H1 (cell line): ENCODE measurements at regions not wholly inside any gene's neighbourhood (a gene's known extent, or its start where the extent isn't known, plus 50 kb on each side); places are given as distances from the start of the nearest gene placed in this dataset.

Source experiments
- CTCF ChIA-PET: fragments of 300-600 bp; sonication (Branson Sonifier 250); formaldehyde crosslinking; loops from one replicate; lab custom pipeline; 2021; ENCODE audit not compliant: partially characterized antibody; lab: Charles Lee
- POLR2A ChIA-PET: fragments of 300-600 bp; sonication (Branson Sonifier 250); formaldehyde crosslinking; loops from one replicate; lab custom pipeline; 2021; ENCODE audit warnings: inconsistent platforms; ENCODE audit not compliant: partially characterized antibody; lab: Charles Lee
- DNase-seq, 2 experiments: peaks; one replicate each; pipeline versions ENCODE4 v3.0.0 to v3.0.0-alpha.2; 2010 to 2022; ENCODE audit warnings: low spot score in 2 of 2, low read depth in 1 of 2, mixed read lengths in 1 of 2
- FAIRE-seq: peaks from 2 replicates; lab custom pipeline; 2011; peaks lifted over from hg19 to GRCh38; lab: Jason Lieb, UNC
- H2AFZ ChIP-seq: 2 replicates; pipeline ENCODE4 v1.8.1; 2012; ENCODE audit warnings: low read length, inconsistent platforms
- H2AK5ac ChIP-seq: 2 replicates; pipeline ENCODE4 v1.6.1; 2013; ENCODE audit warnings: low read depth, low read length
- H2BK120ac ChIP-seq: replicated peaks from 2 replicates; pipeline ENCODE3; 2013; ENCODE audit warnings: low read depth, low read length, inconsistent platforms
- H2BK12ac ChIP-seq: 2 replicates; pipeline ENCODE4 v1.6.1; 2013; ENCODE audit warnings: low read depth, low read length
- H2BK15ac ChIP-seq: 2 replicates; pipeline ENCODE4 v1.6.1; 2013; ENCODE audit warnings: low read length
- H2BK20ac ChIP-seq: 2 replicates; pipeline ENCODE4 v1.6.1; 2013; ENCODE audit warnings: low read length
- H2BK5ac ChIP-seq: 2 replicates; pipeline ENCODE4 v1.6.1; 2013; ENCODE audit warnings: low read depth, low read length
- H3K14ac ChIP-seq: 2 replicates; pipeline ENCODE4 v1.6.1; 2013; ENCODE audit warnings: inconsistent platforms; ENCODE audit not compliant: insufficient read length
- H3K18ac ChIP-seq: 2 replicates; pipeline ENCODE4 v1.6.1; 2013; ENCODE audit warnings: low read length; ENCODE audit errors: extremely low read depth
- H3K23ac ChIP-seq: 2 replicates; pipeline ENCODE4 v1.6.1; 2013; ENCODE audit warnings: inconsistent platforms; ENCODE audit not compliant: insufficient read length
- H3K23me2 ChIP-seq: 2 replicates; pipeline ENCODE4 v1.6.1; 2013; ENCODE audit warnings: low read depth, low read length
- H3K27ac ChIP-seq: 2 replicates; pipeline ENCODE4 v1.6.1; 2011; ENCODE audit warnings: low read depth, low read length, inconsistent platforms
- H3K27me3 ChIP-seq, 4 experiments: replicated peaks in 1 of 4; 1 replicate in 1 of 4; 2 replicates in 3 of 4; pipeline versions ENCODE4 v1.6.1 to v1.8.1; 2011 to 2013; ENCODE audit warnings: low read length in 3 of 4, mild to moderate bottlenecking in 3 of 4, inconsistent platforms in 2 of 4, mixed read lengths in 2 of 4, moderate library complexity in 1 of 4; ENCODE audit not compliant: control insufficient read depth in 3 of 4, insufficient read depth in 3 of 4; ENCODE audit errors: extremely low read depth in 1 of 4
- H3K36me3 ChIP-seq, 4 experiments: 2 replicates each; pipeline versions ENCODE4 v1.6.1 to v1.8.1; 2011 to 2013; ENCODE audit warnings: mild to moderate bottlenecking in 4 of 4, low read length in 3 of 4, moderate library complexity in 2 of 4, control low read depth in 1 of 4, inconsistent platforms in 1 of 4; ENCODE audit not compliant: insufficient read depth in 4 of 4, control insufficient read depth in 2 of 4
- H3K4ac ChIP-seq: replicated peaks from 2 replicates; pipeline ENCODE3; 2013; ENCODE audit warnings: low read length, low read depth, mixed read lengths, inconsistent platforms; ENCODE audit not compliant: insufficient read length
- H3K4me1 ChIP-seq, 4 experiments: replicated peaks in 1 of 4; 1 replicate in 1 of 4; 2 replicates in 3 of 4; pipeline versions ENCODE4 v1.6.1 to v1.8.1; 2011 to 2013; ENCODE audit warnings: low read length in 3 of 4, inconsistent platforms in 2 of 4, mixed read lengths in 1 of 4; ENCODE audit not compliant: insufficient read depth in 4 of 4, control insufficient read depth in 3 of 4
- H3K4me2 ChIP-seq, 2 experiments: 2 replicates each; pipeline versions ENCODE4 v1.6.1 to v1.8.1; 2011 to 2013; ENCODE audit warnings: low read depth in 2 of 2, low read length in 2 of 2, control low read depth in 1 of 2, inconsistent platforms in 1 of 2, mild to moderate bottlenecking in 1 of 2; ENCODE audit not compliant: insufficient read depth in 1 of 2
- H3K4me3 ChIP-seq, 4 experiments: fragments of 200-600, 300-600 bp in 1 of 4; sonication (generic), shearing (Covaris generic), sonication (Bioruptor Twin) in 1 of 4; 2 replicates each; pipeline versions ENCODE4 v1.5.1 to v1.8.1; 2011 to 2016; ENCODE audit warnings: low read length in 4 of 4, low read depth in 3 of 4, control low read depth in 2 of 4, inconsistent platforms in 2 of 4, mild to moderate bottlenecking in 2 of 4, mixed read lengths in 1 of 4, moderate library complexity in 1 of 4; ENCODE audit not compliant: insufficient read depth in 2 of 4; ENCODE audit errors: extremely low read depth in 1 of 4
- H3K56ac ChIP-seq: replicated peaks from 2 replicates; pipeline ENCODE3; 2013; ENCODE audit warnings: low read depth, mild to moderate bottlenecking, mixed read lengths, low read length, inconsistent platforms; ENCODE audit not compliant: insufficient read length
- H3K79me1 ChIP-seq: 2 replicates; pipeline ENCODE4 v1.6.1; 2013; ENCODE audit warnings: low read depth, low read length, control low read depth
- H3K79me2 ChIP-seq, 2 experiments: 2 replicates each; pipeline versions ENCODE4 v1.6.1 to v1.8.1; 2012 to 2013; ENCODE audit warnings: low read length in 2 of 2, mild to moderate bottlenecking in 2 of 2, inconsistent platforms in 1 of 2; ENCODE audit not compliant: insufficient read depth in 2 of 2, control insufficient read depth in 1 of 2
- H3K9ac ChIP-seq, 4 experiments: replicated peaks in 1 of 4; 1 replicate in 1 of 4; 2 replicates in 3 of 4; pipeline versions ENCODE4 v1.6.1 to v1.8.1; 2011 to 2013; ENCODE audit warnings: low read depth in 3 of 4, low read length in 3 of 4, control low read depth in 2 of 4, mild to moderate bottlenecking in 2 of 4, moderate library complexity in 2 of 4, inconsistent platforms in 1 of 4; ENCODE audit errors: extremely low read depth in 1 of 4
- H3K9me3 ChIP-seq, 2 experiments: 2 replicates each; pipeline versions ENCODE4 v1.6.1 to v1.8.1; 2012 to 2013; ENCODE audit warnings: mild to moderate bottlenecking in 2 of 2, moderate library complexity in 2 of 2, control low read depth in 1 of 2, inconsistent platforms in 1 of 2, low read depth in 1 of 2, low read length in 1 of 2, mixed read lengths in 1 of 2; ENCODE audit not compliant: insufficient read depth in 2 of 2
- H4K20me1 ChIP-seq, 2 experiments: replicated peaks in 1 of 2; 2 replicates each; pipeline versions ENCODE3 to v1.8.1; 2011 to 2013; ENCODE audit warnings: inconsistent platforms in 2 of 2, low read length in 2 of 2, mild to moderate bottlenecking in 1 of 2; ENCODE audit not compliant: insufficient read depth in 2 of 2, control insufficient read depth in 1 of 2
- H4K5ac ChIP-seq: 2 replicates; pipeline ENCODE4 v1.6.1; 2013; ENCODE audit warnings: low read length, low read depth, mixed read lengths, inconsistent platforms; ENCODE audit not compliant: insufficient read length
- H4K8ac ChIP-seq: 2 replicates; pipeline ENCODE4 v1.8.0; 2013; ENCODE audit warnings: mild to moderate bottlenecking, moderate library complexity, low read length, inconsistent platforms; ENCODE audit not compliant: insufficient read depth; ENCODE audit errors: extremely low read depth
- H4K91ac ChIP-seq: replicated peaks from 2 replicates; pipeline ENCODE3; 2013; ENCODE audit warnings: low read length, mixed read lengths, inconsistent platforms; ENCODE audit not compliant: insufficient read length
- BCL11A ChIP-seq, 2 experiments: IDR thresholded peaks; one replicate each; pipeline ENCODE4 v1.6.1; 2011; ENCODE audit warnings: low read depth in 2 of 2, low read length in 2 of 2, mild to moderate bottlenecking in 2 of 2
- CBX8 ChIP-seq: fragments of 300-800, 300-1000 bp; sonication (generic); IDR thresholded peaks from 2 replicates; pipeline ENCODE4 v1.7.1; 2016; ENCODE audit warnings: low read depth, low read length, borderline replicate concordance
- CEBPB ChIP-seq: IDR thresholded peaks from 2 replicates; pipeline ENCODE4 v1.6.1; 2012; ENCODE audit warnings: low read depth, low read length
- CREB1 ChIP-seq: IDR thresholded peaks from 2 replicates; pipeline ENCODE4 v1.6.1; 2012; ENCODE audit warnings: inconsistent platforms
- EZH2 ChIP-seq: fragments of 200-600 bp; sonication (generic); IDR thresholded peaks from 2 replicates; pipeline ENCODE4 v1.7.1; 2012; ENCODE audit warnings: low read depth, mild to moderate bottlenecking, moderate library complexity, low read length, inconsistent platforms; ENCODE audit not compliant: severe bottlenecking
- HDAC2 ChIP-seq, 2 experiments: fragments of 300-600 bp in 1 of 2; sonication (generic) in 1 of 2; IDR thresholded peaks; 2 replicates each; pipeline ENCODE4 v1.6.1; 2011 to 2012; ENCODE audit warnings: low read depth in 2 of 2, low read length in 2 of 2, mild to moderate bottlenecking in 2 of 2, moderate library complexity in 2 of 2, borderline replicate concordance in 1 of 2, inconsistent platforms in 1 of 2
- KDM5A ChIP-seq: fragments of 200-600 bp; IDR thresholded peaks from 2 replicates; pipeline ENCODE4 v1.7.1; 2012; ENCODE audit warnings: mild to moderate bottlenecking, low read length, inconsistent platforms, mixed read lengths
- MAX ChIP-seq: IDR thresholded peaks from 2 replicates; pipeline ENCODE4 v1.6.1; 2012; ENCODE audit warnings: inconsistent platforms
- POU5F1 ChIP-seq: IDR thresholded peaks from 2 replicates; pipeline ENCODE4 v1.6.1; 2011; ENCODE audit warnings: low read depth, mild to moderate bottlenecking, low read length, moderate library complexity
- RFX5 ChIP-seq: IDR thresholded peaks from 2 replicates; pipeline ENCODE4 v1.6.1; 2011; ENCODE audit warnings: low read depth, low read length, improper control_type of control experiment, borderline replicate concordance
- SRF ChIP-seq: IDR thresholded peaks from 2 replicates; pipeline ENCODE4 v1.6.1; 2011; ENCODE audit warnings: mild to moderate bottlenecking, low read depth, low read length, moderate library complexity
- SUZ12 ChIP-seq: fragments of 200-600 bp; sonication (generic); IDR thresholded peaks from 2 replicates; pipeline ENCODE4 v1.6.1; 2012; ENCODE audit warnings: mild to moderate bottlenecking, inconsistent platforms, low read length, moderate library complexity, mixed read lengths
- WGBS, 2 experiments: shearing (Covaris generic) in 1 of 2; methylation state at CpG; one replicate each; pipeline versions ENCODE4 v1.1.6 to v1.1.7; 2013 to 2015; ENCODE audit warnings: low lambda C conversion rate in 2 of 2, mixed read lengths in 2 of 2, inconsistent platforms in 1 of 2, low coverage in 1 of 2, missing lambda C conversion rate in 1 of 2; ENCODE audit not compliant: insufficient replicate concordance in 2 of 2, insufficient coverage in 1 of 2, insufficient read length in 1 of 2; ENCODE audit errors: extremely low coverage in 1 of 2, missing lambda C conversion rate in 1 of 2; 5-methylcytosine and 5-hydroxymethylcytosine counted together

GRCh38 chr2:226410247-226410835 lies 389.3 kb downstream of the IRS1 start:
- Histone ChIP-seq H3K27ac (no peak overlapping the region), H3K9me3 (no peaks in the 10 kb centered on the region), H3K9ac (no peak overlapping the region), H3K56ac (no peak overlapping the region), H3K79me2 (no peaks in the 10 kb centered on the region), H4K20me1 (no peaks in the 10 kb centered on the region), H3K23ac (no peak overlapping the region), H2BK15ac (no peak overlapping the region), H4K8ac (no peak overlapping the region), H2BK120ac (no peak overlapping the region), H4K5ac (no peak overlapping the region), H3K18ac (no peak overlapping the region), H3K14ac (no peak overlapping the region), H2BK12ac (no peak overlapping the region), H3K4ac (no peak overlapping the region), H2AFZ (no peak overlapping the region), H2AK5ac (no peak overlapping the region), H2BK5ac (no peak overlapping the region), H2BK20ac (no peak overlapping the region), H4K91ac (no peak overlapping the region), H3K4me2 (no peak overlapping the region), H3K23me2 (no peaks in the 10 kb centered on the region), H3K4me3 (no peak overlapping the region), H3K27me3 (no peaks in the 10 kb centered on the region), H3K79me1 (no peaks in the 10 kb centered on the region), H3K4me1 (no peaks in the 10 kb centered on the region), H3K36me3 (no peaks in the 10 kb centered on the region)
- DNase-seq (no peak), FAIRE-seq (no peak)
- CTCF ChIA-PET, result no interaction called here
- POLR2A ChIA-PET, result no interaction called here
- TF ChIP-seq HDAC2 (IDR thresholded peaks at IDR 0.05; ENCODE audit: borderline replicate concordance in 1 of 2, low read depth in 2 of 2, low read length in 2 of 2), result no peak
- no peak for TF ChIP-seq CREB1
- no peak for TF ChIP-seq MAX
- no peak for TF ChIP-seq CBX8
- TF ChIP-seq BCL11A (IDR thresholded peaks at IDR 0.05; ENCODE audit: low read depth in 2 of 2, low read length in 2 of 2), result no peak
- TF ChIP-seq CEBPB, result no peak
- TF ChIP-seq KDM5A, result no peak
- no peak for TF ChIP-seq SUZ12
- no peak for TF ChIP-seq EZH2
- TF ChIP-seq SRF, result no peak
- TF ChIP-seq RFX5, result no peak
- no peak for TF ChIP-seq POU5F1
- 74% methylated on average over 3 of the region's 4 CpGs; no CpG with 5 or more reads in 1 of the 2 experiments for WGBS, 2 experiments
